Fibroblast of lung (primary cell): ENCODE measurements at regions not wholly inside any gene's neighbourhood (a gene's known extent, or its start where the extent isn't known, plus 50 kb on each side); places are given as distances from the start of the nearest gene placed in this dataset.

Experiments
- DNase-seq, 2 donors: peaks; one replicate each; pipeline versions ENCODE4 v3.0.0 to v3.0.0-alpha.2; 2010; ENCODE audit warnings: low read depth in 2 of 2
- H2AFZ ChIP-seq: 2 replicates; pipeline ENCODE4 v1.5.1; 2012; ENCODE audit warnings: low read length, control low read depth, inconsistent platforms
- H3K27ac ChIP-seq: 2 replicates; pipeline ENCODE4 v1.5.1; 2011; ENCODE audit warnings: low read length, control low read depth; ENCODE audit not compliant: insufficient read depth
- H3K27me3 ChIP-seq: 2 replicates; pipeline ENCODE4 v1.5.1; 2011; ENCODE audit warnings: mild to moderate bottlenecking, low read length; ENCODE audit not compliant: control insufficient read depth, insufficient read depth
- H3K36me3 ChIP-seq: 2 replicates; pipeline ENCODE4 v1.5.1; 2011; ENCODE audit warnings: low read length; ENCODE audit not compliant: control insufficient read depth, insufficient read depth
- H3K4me1 ChIP-seq: 2 replicates; pipeline ENCODE4 v1.5.1; 2011; ENCODE audit warnings: low read length; ENCODE audit not compliant: control insufficient read depth, insufficient read depth; ENCODE audit errors: extremely low read depth
- H3K4me2 ChIP-seq: 2 replicates; pipeline ENCODE4 v1.5.1; 2011; ENCODE audit warnings: low read length, control low read depth; ENCODE audit not compliant: insufficient read depth; ENCODE audit errors: extremely low read depth
- H3K4me3 ChIP-seq, 4 experiments: fragments of 200-600 bp in 1 of 4; sonication (generic) in 1 of 4; replicated peaks in 1 of 4; 2 replicates each; pipeline ENCODE4 v1.5.1; 2011 to 2016; ENCODE audit warnings: low read length in 4 of 4, low read depth in 3 of 4, mild to moderate bottlenecking in 3 of 4, control low read depth in 2 of 4, inconsistent platforms in 1 of 4, mixed read lengths in 1 of 4; ENCODE audit not compliant: insufficient read depth in 1 of 4; ENCODE audit errors: control extremely low read depth in 1 of 4
- H3K79me2 ChIP-seq: 2 replicates; pipeline ENCODE4 v1.5.1; 2012; ENCODE audit warnings: mild to moderate bottlenecking, low read length, inconsistent platforms; ENCODE audit not compliant: control insufficient read depth, insufficient read depth
- H3K9ac ChIP-seq: 2 replicates; pipeline ENCODE4 v1.5.1; 2011; ENCODE audit warnings: mild to moderate bottlenecking, low read length, control low read depth; ENCODE audit not compliant: insufficient read depth
- H3K9me3 ChIP-seq: 2 replicates; pipeline ENCODE4 v1.5.1; 2012; ENCODE audit warnings: low read depth, low read length; ENCODE audit not compliant: control insufficient read depth, insufficient read depth
- H4K20me1 ChIP-seq: 2 replicates; pipeline ENCODE4 v1.5.1; 2011; ENCODE audit warnings: low read length; ENCODE audit not compliant: control insufficient read depth, insufficient read depth; ENCODE audit errors: extremely low read depth
- CTCF ChIP-seq, 2 donors: IDR thresholded peaks in 1 of 2; conservative IDR thresholded peaks in 1 of 2; 1 replicate in 1 of 2; 2 replicates in 1 of 2; pipeline ENCODE4 v1.5.1; 2011 to 2012; ENCODE audit warnings: low read length in 2 of 2, control low read depth in 1 of 2, inconsistent platforms in 1 of 2, low read depth in 1 of 2, mild to moderate bottlenecking in 1 of 2
- EZH2 ChIP-seq: IDR thresholded peaks from 2 replicates; pipeline ENCODE4 v1.5.1; 2012; ENCODE audit warnings: low read length, control low read depth, mild to moderate bottlenecking; ENCODE audit errors: missing control alignments

DNA sequence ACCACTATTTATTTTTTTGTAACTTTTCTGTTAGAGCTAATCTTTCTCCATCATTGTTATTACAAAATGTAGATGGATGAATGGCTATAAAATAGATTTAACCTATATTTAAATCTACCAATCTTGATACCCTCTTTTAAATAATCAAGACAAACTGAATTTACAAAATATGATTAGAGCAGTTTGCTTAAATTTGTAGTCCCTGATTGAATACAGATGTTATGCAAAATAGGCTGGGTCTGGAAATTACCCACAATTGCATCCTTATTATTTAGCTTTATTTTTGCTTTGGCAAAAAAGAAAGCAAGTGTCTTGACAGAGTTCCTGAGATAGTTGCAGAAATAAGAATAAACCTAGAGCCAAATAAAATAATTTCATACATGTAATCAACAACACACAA lies 352.8 kb downstream of the KLF12 start:
- Histone ChIP-seq H2AFZ (no peak overlapping the region), H3K79me2 (no peaks in the 10 kb centered on the region), H3K4me3 (no peak overlapping the region), H3K27me3 (no peaks in the 10 kb centered on the region), H4K20me1 (no peaks in the 10 kb centered on the region), H3K9me3 (no peaks in the 10 kb centered on the region), H3K4me2 (no peak overlapping the region), H3K27ac (no peak overlapping the region), H3K9ac (no peak overlapping the region), H3K36me3 (no peaks in the 10 kb centered on the region), H3K4me1 (no peaks in the 10 kb centered on the region)
- TF ChIP-seq EZH2 (no peak), CTCF (conservative IDR thresholded peaks at IDR 0.05 in 1 of 2, IDR thresholded peaks at IDR 0.05 in 1 of 2; ENCODE audit: low read depth in 1 of 2, low read length in 2 of 2) (no peak)
- DNase-seq: no peak

DNA sequence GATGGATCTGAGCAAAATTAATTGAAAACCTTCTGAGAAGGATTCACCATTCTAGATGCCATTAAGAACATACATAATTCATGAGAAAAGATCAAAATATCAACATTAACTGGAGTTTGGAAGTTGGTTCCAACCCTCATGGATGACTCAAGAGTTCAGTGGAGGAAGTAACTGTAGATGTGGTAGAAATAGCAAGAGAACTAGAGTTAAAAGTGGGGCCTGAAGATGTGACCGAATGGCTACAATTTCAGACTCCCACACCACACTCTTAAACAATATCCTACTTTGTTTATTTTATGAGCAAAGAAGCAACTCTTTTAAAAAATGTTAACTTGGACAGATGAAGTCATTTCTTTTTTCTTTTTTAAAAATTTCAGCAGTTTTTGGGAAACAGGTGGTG lies 354.3 kb downstream of the KLF12 start:
- TF ChIP-seq EZH2 (no peak), CTCF (conservative IDR thresholded peaks at IDR 0.05 in 1 of 2, IDR thresholded peaks at IDR 0.05 in 1 of 2; ENCODE audit: low read depth in 1 of 2, low read length in 2 of 2) (no peak)
- H3K79me2 ChIP-seq: no peaks in the 10 kb centered on the region

DNA sequence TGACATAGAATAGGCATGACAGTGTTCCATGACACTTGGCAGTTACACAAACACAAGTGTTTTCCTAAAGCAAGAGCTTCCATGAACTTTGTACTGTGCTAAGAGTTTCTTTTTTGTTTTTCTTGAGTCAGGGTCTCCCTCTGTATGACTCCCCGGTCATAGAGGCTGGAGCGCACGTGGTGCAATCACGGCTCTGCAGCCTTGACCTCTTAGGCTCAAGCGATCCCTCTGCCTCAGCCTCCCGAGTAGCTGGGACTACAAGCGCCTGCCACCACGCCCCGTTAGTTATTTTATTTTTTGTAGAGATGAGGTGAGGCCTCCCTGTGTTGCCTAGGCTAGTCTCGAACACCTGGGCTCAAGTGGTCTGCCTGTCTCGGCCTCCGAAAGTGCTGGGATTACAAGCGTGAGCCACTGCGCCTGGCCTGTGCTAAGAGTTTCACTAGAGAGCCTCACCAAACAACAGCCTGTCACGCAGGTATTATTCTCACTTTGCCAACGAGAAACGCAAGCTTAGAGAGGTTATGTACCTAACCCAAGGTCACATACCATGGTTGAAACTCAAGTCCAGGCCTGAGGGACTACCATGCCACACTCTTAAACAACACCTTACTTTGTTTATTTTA lies 355.9 kb downstream of the KLF12 start:
- Histone ChIP-seq H3K4me3 (no peak overlapping the region), H3K9me3 (no peaks in the 10 kb centered on the region), H3K27ac (no peak overlapping the region), H2AFZ (no peak overlapping the region), H3K79me2 (no peaks in the 10 kb centered on the region), H4K20me1 (no peaks in the 10 kb centered on the region), H3K4me1 (no peaks in the 10 kb centered on the region), H3K27me3 (no peaks in the 10 kb centered on the region), H3K36me3 (no peaks in the 10 kb centered on the region), H3K9ac (no peak overlapping the region), H3K4me2 (no peak overlapping the region)
- DNase-seq: no peak
- no peak for TF ChIP-seq CTCF (conservative IDR thresholded peaks at IDR 0.05 in 1 of 2, IDR thresholded peaks at IDR 0.05 in 1 of 2; ENCODE audit: low read depth in 1 of 2, low read length in 2 of 2)

More for the DNA sequence above, 354.3 kb downstream of the KLF12 start:
- Histone ChIP-seq H3K27me3 (no peaks in the 10 kb centered on the region), H3K36me3 (no peaks in the 10 kb centered on the region), H3K9ac (no peak overlapping the region), H4K20me1 (no peaks in the 10 kb centered on the region), H3K27ac (no peak overlapping the region), H2AFZ (no peak overlapping the region), H3K4me2 (no peak overlapping the region), H3K4me1 (no peaks in the 10 kb centered on the region), H3K4me3 (no peak overlapping the region), H3K9me3 (no peaks in the 10 kb centered on the region)
- DNase-seq: no peak
